NAMALWA (cell line): ENCODE measurements at regions not wholly inside any gene's neighbourhood (a gene's known extent, or its start where the extent isn't known, plus 50 kb on each side); places are given as distances from the start of the nearest gene placed in this dataset.

ENCODE experiments used
- DNase-seq: peaks from one replicate; pipeline ENCODE4 v3.0.0-alpha.2; 2015; ENCODE audit warnings: low spot score

GRCh38 chr3:5069627-5070026 lies 52.5 kb upstream of the ARL8B start:
- DNase-seq = no peak

GRCh38 chr3:5071061-5071460 lies 51.0 kb upstream of the ARL8B start:
- no peak for DNase-seq

DNA sequence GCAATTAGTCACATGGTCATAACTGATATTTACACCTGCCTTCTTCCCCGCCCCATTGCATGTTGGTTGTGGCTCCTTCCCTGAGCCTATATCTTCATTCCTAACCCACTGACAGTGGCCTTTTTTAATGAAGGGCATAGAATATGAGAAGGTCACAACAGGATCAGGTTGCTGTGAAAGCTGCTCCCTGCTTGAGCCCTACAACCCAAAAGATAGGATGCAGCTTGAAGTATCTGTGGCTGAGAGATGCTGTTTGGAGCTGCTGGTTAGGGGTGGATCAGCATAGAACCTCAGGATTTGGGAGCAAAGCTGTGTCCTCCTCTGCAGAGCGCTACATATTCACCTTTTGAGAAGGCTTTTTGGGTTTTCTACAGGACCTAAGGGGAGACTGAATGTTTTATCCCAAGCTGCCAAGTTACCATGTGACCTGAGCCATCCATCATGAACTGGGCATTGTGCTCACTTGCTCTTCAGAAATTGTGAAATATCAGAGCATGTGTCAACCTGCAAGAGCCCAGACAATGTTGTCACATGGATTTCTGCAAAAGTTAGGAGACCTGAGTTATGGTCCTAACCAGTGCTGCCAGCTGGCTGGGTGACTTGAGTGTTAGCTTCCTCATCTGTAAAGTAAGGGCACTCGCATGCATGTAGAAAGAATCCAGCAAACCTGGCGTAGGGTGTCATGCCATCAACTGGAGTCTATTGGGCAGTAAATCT lies 49.8 kb upstream of the ARL8B start:
- DNase-seq = no peak
